ENCODE measurements at regions not wholly inside any gene's neighbourhood (a gene's known extent, or its start where the extent isn't known, plus 50 kb on each side); places are given as distances from the start of the nearest gene placed in this dataset.

- TF ChIP-seq ARID4B (CRISPR knock-in tag; IDR thresholded peaks at IDR 0.05; ENCODE audit: borderline replicate concordance), result no peak
- TF ChIP-seq, protein P1, sequence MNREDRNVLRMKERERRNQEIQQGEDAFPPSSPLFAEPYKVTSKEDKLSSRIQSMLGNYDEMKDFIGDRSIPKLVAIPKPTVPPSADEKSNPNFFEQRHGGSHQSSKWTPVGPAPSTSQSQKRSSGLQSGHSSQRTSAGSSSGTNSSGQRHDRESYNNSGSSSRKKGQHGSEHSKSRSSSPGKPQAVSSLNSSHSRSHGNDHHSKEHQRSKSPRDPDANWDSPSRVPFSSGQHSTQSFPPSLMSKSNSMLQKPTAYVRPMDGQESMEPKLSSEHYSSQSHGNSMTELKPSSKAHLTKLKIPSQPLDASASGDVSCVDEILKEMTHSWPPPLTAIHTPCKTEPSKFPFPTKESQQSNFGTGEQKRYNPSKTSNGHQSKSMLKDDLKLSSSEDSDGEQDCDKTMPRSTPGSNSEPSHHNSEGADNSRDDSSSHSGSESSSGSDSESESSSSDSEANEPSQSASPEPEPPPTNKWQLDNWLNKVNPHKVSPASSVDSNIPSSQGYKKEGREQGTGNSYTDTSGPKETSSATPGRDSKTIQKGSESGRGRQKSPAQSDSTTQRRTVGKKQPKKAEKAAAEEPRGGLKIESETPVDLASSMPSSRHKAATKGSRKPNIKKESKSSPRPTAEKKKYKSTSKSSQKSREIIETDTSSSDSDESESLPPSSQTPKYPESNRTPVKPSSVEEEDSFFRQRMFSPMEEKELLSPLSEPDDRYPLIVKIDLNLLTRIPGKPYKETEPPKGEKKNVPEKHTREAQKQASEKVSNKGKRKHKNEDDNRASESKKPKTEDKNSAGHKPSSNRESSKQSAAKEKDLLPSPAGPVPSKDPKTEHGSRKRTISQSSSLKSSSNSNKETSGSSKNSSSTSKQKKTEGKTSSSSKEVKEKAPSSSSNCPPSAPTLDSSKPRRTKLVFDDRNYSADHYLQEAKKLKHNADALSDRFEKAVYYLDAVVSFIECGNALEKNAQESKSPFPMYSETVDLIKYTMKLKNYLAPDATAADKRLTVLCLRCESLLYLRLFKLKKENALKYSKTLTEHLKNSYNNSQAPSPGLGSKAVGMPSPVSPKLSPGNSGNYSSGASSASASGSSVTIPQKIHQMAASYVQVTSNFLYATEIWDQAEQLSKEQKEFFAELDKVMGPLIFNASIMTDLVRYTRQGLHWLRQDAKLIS (CRISPR knock-in tag; IDR thresholded peaks at IDR 0.05; ENCODE audit: borderline replicate concordance), result no peak
- no peak for TF ChIP-seq IRF2 (CRISPR knock-in tag; IDR thresholded peaks at IDR 0.05; ENCODE audit: borderline replicate concordance, low read depth)
- no peak for TF ChIP-seq TCF7 (CRISPR knock-in tag; IDR thresholded peaks at IDR 0.05; ENCODE audit: low read depth)
- no peak for TF ChIP-seq FOXP1 (CRISPR knock-in tag; IDR thresholded peaks at IDR 0.05; ENCODE audit: borderline replicate concordance)
- no peak for TF ChIP-seq ETV6 (CRISPR knock-in tag; IDR thresholded peaks at IDR 0.05)
- TF ChIP-seq CTCF (IDR thresholded peaks at IDR 0.05), result no peak
- no peak for TF ChIP-seq NFYB (CRISPR knock-in tag; conservative IDR thresholded peaks at IDR 0.05; ENCODE audit: low read depth)
- TF ChIP-seq CREM (CRISPR knock-in tag; IDR thresholded peaks at IDR 0.05), result no peak
- no peak for TF ChIP-seq HMGXB4 (CRISPR knock-in tag; IDR thresholded peaks at IDR 0.05)
- no peak for TF ChIP-seq ZNF121 (CRISPR knock-in tag; IDR thresholded peaks at IDR 0.05)
- no peak for TF ChIP-seq HMGA2 (CRISPR knock-in tag; IDR thresholded peaks at IDR 0.05)
- TF ChIP-seq NR2C2 (CRISPR knock-in tag; IDR thresholded peaks at IDR 0.05), result no peak
Observed at GRCh38 chr2:36190097-36190496, 165.5 kb upstream of the CRIM1 start.

Data from WTC11 (cell line).